GM21447 (cell line): ENCODE measurements at regions not wholly inside any gene's neighbourhood (a gene's known extent, or its start where the extent isn't known, plus 50 kb on each side); places are given as distances from the start of the nearest gene placed in this dataset.
"Not testable (repeated sequence)": the region's sequence is repeated elsewhere in the genome, so short reads cannot be mapped to it uniquely, and the experiment has no call there.

Source experiments
- ATAC-seq: cut with Tn5 transposase; IDR thresholded peaks from one replicate; pipeline ENCODE4 v1.9.1; 2021; ENCODE audit not compliant: unreplicated experiment

GRCh38 chr12:131622422-131622955 is 88.4 kb upstream of the SFSWAP start:
- ATAC-seq, result no peak

GRCh38 chr12:131623404-131624368 is 87.2 kb upstream of the SFSWAP start:
- ATAC-seq, result not testable (repeated sequence)

GRCh38 chr12:131624369-131624739 is 86.5 kb upstream of the SFSWAP start:
- not testable (repeated sequence) for ATAC-seq

- not testable (repeated sequence) for ATAC-seq
Measured at GRCh38 chr12:131624756-131625501, 86.0 kb upstream of the SFSWAP start.

- not testable (repeated sequence) for ATAC-seq
Measured at GRCh38 chr12:131625966-131626722, 84.7 kb upstream of the SFSWAP start.

GRCh38 chr12:131627151-131628022 is 83.5 kb upstream of the SFSWAP start:
- ATAC-seq, result not testable (repeated sequence)

- ATAC-seq, result no peak
Measured at GRCh38 chr12:131628023-131628740, 82.7 kb upstream of the SFSWAP start.

- ATAC-seq, result no peak
Measured at GRCh38 chr12:131628766-131629448, 82.0 kb upstream of the SFSWAP start.

- no peak for ATAC-seq
Measured at GRCh38 chr12:131631230-131631629, 79.7 kb upstream of the SFSWAP start.

GRCh38 chr12:131631889-131632651 is 78.8 kb upstream of the SFSWAP start:
- ATAC-seq, result not testable (repeated sequence)

GRCh38 chr12:131632652-131633023 is 78.3 kb upstream of the SFSWAP start:
- ATAC-seq, result not testable (repeated sequence)

- not testable (repeated sequence) for ATAC-seq
Measured at GRCh38 chr12:131633610-131634009, 77.3 kb upstream of the SFSWAP start.

- no peak for ATAC-seq
Measured at GRCh38 chr12:131634037-131634436, 76.9 kb upstream of the SFSWAP start.

GRCh38 chr12:131635012-131635411 is 75.9 kb upstream of the SFSWAP start:
- not testable (repeated sequence) for ATAC-seq

- no peak for ATAC-seq
Measured at GRCh38 chr12:131635491-131636122, 75.3 kb upstream of the SFSWAP start.

- ATAC-seq, result no peak
Measured at GRCh38 chr12:131636266-131636665, 74.6 kb upstream of the SFSWAP start.

GRCh38 chr12:131636940-131637750 is 73.7 kb upstream of the SFSWAP start:
- ATAC-seq, result no peak
